ENCODE measurements at regions not wholly inside any gene's neighbourhood (a gene's known extent, or its start where the extent isn't known, plus 50 kb on each side); places are given as distances from the start of the nearest gene placed in this dataset.

GRCh38 chr3:28677581-28677980 lies 329.0 kb upstream of the AZI2 start:
- TF ChIP-seq CTCF (conservative IDR thresholded peaks at IDR 0.05; ENCODE audit: low read length) (no peak), EZH2phosphoT487 (IDR thresholded peaks at IDR 0.05; ENCODE audit: borderline replicate concordance, low read depth, low read length) (no peak)

Data from OCI-LY7 (cell line).